ENCODE measurements at regions not wholly inside any gene's neighbourhood (a gene's known extent, or its start where the extent isn't known, plus 50 kb on each side); places are given as distances from the start of the nearest gene placed in this dataset.

DNA sequence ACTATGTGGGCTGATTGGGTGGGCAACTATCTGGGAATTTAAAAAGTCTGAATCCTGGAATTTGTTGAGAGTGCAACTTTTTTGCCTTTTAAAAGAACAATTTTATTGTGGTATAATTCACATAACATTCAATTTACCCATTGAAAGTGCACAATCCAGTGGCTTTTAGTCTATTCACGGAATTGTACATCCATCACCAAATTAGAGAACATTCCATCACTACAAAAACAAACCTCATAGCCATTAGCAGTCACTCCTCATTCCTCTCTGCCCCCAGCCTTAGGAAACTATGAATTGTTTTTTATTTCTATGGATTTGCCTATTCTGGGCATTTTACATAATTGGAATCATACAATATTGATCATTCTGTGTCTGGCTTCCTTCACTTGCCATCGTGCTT, 101.8 kb upstream of the ALDH1A3 start:
- Histone ChIP-seq H3K4me3 (no peak overlapping the region), H3K27me3 (no peaks in the 10 kb centered on the region), H3K9me3 (no peaks in the 10 kb centered on the region), H3K4me1 (no peaks in the 10 kb centered on the region), H3K36me3 (no peaks in the 10 kb centered on the region), H3K27ac (no peak overlapping the region)
- DNase-seq (no peak), FAIRE-seq (no peak), ATAC-seq (no peak)
- intact Hi-C loops (cut with DNase I) = no loop called here
- TF ChIP-seq, protein P1, sequence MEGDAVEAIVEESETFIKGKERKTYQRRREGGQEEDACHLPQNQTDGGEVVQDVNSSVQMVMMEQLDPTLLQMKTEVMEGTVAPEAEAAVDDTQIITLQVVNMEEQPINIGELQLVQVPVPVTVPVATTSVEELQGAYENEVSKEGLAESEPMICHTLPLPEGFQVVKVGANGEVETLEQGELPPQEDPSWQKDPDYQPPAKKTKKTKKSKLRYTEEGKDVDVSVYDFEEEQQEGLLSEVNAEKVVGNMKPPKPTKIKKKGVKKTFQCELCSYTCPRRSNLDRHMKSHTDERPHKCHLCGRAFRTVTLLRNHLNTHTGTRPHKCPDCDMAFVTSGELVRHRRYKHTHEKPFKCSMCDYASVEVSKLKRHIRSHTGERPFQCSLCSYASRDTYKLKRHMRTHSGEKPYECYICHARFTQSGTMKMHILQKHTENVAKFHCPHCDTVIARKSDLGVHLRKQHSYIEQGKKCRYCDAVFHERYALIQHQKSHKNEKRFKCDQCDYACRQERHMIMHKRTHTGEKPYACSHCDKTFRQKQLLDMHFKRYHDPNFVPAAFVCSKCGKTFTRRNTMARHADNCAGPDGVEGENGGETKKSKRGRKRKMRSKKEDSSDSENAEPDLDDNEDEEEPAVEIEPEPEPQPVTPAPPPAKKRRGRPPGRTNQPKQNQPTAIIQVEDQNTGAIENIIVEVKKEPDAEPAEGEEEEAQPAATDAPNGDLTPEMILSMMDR (IDR thresholded peaks at IDR 0.05) = no peak
- WGBS, 2 donors = 65 to 68% methylated on average over 2 of the region's 2 CpGs

DNA sequence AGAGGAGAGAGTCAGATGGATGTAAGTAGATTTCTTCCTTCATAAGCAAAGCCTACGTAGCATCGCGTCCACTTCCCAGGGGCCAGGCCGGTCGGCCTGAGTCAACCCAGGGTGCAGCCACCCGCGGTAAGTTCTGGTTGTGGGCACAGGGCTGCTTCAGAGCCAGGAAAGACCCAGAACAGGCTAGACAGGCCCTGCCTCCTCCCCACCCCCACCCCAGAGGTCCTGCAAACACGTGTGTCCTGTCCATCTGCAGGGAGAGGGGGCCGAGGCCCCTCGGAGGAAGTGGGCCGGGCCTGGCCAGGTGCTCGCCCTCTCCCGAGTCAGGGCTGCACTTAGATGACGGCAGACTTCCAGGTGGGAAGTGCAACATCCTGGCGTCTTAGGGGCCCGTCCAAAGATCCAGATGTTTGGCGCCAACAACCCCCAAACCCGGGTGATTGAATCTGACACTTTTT, 100.8 kb upstream of the ALDH1A3 start:
- DNase-seq (peak in 2 of 6 donors; percentile 3 to 43), ATAC-seq (no peak), FAIRE-seq (no peak)
- no peak overlapping the region for H3K27ac ChIP-seq
- H3K4me1 ChIP-seq = no peaks in the 10 kb centered on the region
- 66 to 71% methylated on average over 18 of the region's 18 CpGs for whole genome bisulfite sequencing, 2 donors
- H3K36me3 ChIP-seq = no peaks in the 10 kb centered on the region
- no peaks in the 10 kb centered on the region for H3K27me3 ChIP-seq
- intact Hi-C loops (cut with DNase I) = no loop called here
- no peaks in the 10 kb centered on the region for H3K9me3 ChIP-seq
- TF ChIP-seq, protein P1 (IDR thresholded peaks at IDR 0.05) = no peak
- no peak overlapping the region for H3K4me3 ChIP-seq

DNA sequence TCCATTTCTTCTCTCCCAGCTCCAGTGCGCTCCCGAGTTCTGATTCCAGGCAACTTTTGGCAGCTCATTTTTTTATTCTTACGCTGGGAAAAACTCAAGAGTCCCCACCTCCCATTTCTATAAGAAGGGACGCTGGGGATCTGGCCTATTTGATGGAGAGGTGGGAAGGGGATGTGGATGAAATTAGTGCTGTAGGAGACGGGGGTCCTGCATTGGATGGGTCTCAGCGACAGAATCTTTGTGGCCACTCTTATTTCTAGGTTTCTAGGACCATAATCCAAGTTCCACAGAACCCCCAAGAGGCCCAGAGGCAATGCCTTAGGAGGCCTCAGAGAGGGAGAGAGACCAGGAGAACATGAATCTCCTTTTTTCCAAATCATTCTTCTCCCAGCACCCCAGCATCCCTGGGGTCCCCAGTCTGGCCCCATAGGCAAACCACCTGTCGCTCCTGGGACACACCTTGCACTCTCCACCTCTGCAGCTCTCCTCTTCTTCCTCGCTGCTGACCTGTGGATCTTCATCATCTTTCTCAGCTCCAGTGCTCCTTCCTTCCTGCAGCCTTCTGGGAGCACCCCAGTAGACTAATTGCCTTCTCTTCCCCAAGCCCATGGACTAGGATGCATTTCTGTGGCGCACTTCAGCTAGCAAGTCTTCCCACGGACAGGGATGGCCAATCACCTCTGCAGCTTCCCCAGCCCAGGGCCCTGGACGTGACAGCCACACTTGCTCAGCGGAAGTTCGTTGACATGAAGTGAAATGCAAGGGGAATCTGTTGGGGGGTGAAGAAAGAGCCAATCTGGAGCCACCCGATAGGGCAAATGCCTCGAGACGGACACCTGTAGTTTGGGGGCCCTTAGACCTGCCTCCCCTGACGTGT, 100.1 kb upstream of the ALDH1A3 start:
- WGBS, 2 donors = 75 to 82% methylated on average over 17 of the region's 17 CpGs

DNA sequence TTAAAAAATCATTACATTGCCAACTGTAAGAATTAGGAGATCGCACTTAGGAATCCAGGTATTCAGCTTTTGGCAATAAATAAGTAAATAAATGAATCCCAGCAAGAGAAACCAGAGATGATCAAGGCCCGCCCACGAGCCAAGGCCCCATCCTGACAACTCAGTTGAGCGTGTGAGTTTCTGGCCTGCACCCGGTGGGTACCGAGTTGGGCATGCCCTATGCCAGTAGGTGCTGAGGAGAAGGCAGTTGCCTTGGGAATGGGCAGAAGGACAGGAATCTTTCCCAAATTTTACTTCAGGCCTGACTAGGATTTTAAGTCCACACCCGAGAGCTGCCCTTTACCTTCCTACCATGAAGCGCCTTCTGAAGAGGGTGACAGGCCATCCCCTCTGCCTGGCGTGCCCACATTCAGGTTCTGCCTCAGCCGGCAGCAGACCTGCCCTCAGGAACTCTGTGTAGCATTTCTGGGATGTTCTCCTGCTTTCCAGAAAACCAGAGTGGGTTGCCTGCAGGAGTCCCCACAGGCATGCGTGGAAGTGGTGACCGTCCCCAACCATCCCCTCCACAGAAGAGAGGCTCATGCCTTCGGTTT, 99.3 kb upstream of the ALDH1A3 start:
- Histone ChIP-seq H3K4me1 (no peaks in the 10 kb centered on the region), H3K36me3 (no peaks in the 10 kb centered on the region), H3K9me3 (no peaks in the 10 kb centered on the region), H3K27ac (no peak overlapping the region), H3K4me3 (no peak overlapping the region), H3K27me3 (no peaks in the 10 kb centered on the region)
- intact Hi-C loops (cut with DNase I) = no loop called here
- FAIRE-seq = no peak
- no peak for ATAC-seq
- TF ChIP-seq, protein P1 (IDR thresholded peaks at IDR 0.05) = no peak
- WGBS, 2 donors = 83 to 95% methylated on average over 13 of the region's 13 CpGs
- peak in 2 of 6 donors; percentile 1 to 8 for DNase-seq

More for the DNA sequence above, 100.1 kb upstream of the ALDH1A3 start:
- no peak for ATAC-seq
- no peaks in the 10 kb centered on the region for H3K9me3 ChIP-seq
- H3K36me3 ChIP-seq = no peaks in the 10 kb centered on the region
- H3K4me1 ChIP-seq = no peaks in the 10 kb centered on the region
- no peak for FAIRE-seq
- no peak overlapping the region for H3K27ac ChIP-seq
- peak in 2 of 6 donors; percentile 1 to 2 for DNase-seq
- intact Hi-C loops (cut with DNase I) = no loop called here
- no peaks in the 10 kb centered on the region for H3K27me3 ChIP-seq
- H3K4me3 ChIP-seq = no peak overlapping the region
- TF ChIP-seq, protein P1 (IDR thresholded peaks at IDR 0.05) = no peak

All from pancreas (tissue), 10 donors.